Muscle of arm (tissue), 1 donor: ENCODE measurements at regions not wholly inside any gene's neighbourhood (a gene's known extent, or its start where the extent isn't known, plus 50 kb on each side); places are given as distances from the start of the nearest gene placed in this dataset.
"Not testable (repeated sequence)": the region's sequence is repeated elsewhere in the genome, so short reads cannot be mapped to it uniquely, and the experiment has no call there.

ENCODE experiments used
- DNase-seq: peaks from one replicate; pipeline ENCODE4 v3.0.0-alpha.2; 2013

DNA sequence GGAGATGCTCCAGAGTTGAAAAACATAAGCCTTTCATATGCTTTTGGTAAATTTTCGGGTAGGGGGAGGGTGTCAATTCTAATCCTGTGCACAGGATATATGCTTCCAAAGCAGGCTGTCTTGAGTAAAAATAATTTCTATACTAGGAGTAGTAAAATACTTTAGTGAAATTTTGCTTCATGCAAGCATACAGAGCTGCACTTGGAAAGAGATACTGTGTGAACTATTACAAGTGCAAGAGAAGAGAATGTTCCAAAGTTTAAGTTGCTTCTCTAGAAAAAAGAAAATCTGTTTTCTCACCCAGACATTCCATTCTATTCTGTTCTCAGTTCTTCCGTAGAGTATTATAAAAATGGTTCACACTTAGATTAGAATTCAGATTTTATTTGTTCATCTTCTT is 324.6 kb upstream of the AADAT start:
- DNase-seq, result no peak

- DNase-seq, result no peak
Observed at GRCh38 chr4:170413951-170414350, 324.2 kb upstream of the AADAT start.

GRCh38 chr4:170400361-170400760 is 310.6 kb upstream of the AADAT start:
- no peak for DNase-seq

DNA sequence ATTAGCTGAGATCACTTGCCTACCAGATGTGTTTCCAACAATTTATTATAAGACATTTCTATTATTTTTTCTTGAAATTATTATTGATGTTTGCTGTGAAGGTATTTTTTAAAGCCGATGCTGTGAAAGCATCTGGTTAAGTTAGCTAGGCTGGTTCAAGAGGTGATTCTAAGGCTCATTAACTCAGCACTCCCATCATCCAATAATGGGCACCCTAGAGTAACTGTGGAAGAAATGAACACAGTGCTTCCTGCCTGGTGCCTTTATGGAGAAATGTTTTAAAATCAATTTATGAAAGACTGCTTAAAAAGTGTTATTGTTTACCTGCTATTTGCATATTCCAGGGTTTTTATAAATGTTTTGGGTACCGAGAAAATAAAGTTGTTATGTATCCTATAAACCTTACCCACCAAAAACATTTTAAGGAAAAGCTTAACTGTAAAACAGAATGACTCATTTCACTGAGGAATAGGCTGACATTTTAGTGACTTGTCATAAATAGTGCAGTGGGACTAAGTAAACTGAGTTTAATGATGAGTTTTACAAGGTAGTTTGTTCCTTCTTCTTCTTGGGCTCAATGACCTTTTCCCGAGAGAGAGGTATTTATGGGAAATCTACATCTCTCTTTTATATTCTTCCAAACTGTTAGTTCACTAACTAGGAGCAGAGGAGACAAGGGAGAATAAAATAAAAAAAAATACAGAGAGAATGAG is 310.0 kb upstream of the AADAT start:
- no peak for DNase-seq

DNA sequence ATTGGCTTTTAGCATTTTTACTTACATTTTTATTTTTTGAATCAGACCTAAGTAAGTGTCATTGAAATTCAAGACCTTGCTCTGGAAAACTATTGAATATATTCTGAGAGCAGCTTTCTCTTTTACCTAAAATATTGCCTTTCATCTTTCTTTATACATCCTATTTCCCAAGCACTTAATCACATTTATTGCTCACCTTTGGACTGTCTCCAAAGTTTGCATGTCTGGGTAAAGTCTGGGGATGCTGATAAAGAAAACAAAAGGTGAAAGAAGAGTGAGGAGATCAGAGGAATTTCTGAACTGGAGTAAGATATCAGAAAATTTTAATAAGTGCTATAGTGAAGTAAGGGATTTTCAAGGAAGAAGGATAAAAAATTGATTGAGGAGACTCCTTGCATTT is 308.5 kb upstream of the AADAT start:
- DNase-seq, result no peak

GRCh38 chr4:170395773-170396172 is 306.0 kb upstream of the AADAT start:
- DNase-seq, result no peak

DNA sequence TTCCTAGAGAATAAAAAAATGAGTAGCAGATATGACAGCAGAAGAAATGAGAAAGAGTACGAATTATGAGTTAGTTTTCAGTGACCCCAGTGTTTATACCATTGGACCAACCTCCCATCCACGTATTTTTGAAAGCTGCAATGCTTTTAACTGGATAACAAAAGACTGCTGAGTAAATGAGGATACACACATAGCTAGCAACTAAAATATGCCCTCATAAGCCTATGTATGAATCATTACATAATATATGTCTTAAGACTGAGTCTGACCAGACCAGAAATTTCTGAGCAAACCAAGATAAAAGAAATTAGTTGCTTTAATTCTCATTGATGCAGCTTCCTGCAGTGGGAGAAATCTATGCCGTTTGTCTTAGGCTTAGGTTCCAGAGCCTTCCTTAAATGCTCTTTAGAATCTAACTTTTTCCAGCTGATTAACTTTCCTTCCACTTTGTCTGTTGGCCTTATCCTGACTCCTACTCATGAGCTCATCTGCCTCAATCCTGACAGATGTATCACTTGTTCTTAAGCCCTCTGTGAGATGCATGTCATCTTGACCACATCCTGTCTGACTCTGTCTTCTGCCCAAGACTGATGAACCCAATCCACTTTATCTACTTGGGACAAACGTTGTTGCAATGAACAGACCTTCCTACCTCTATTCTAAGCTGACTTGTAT is 301.4 kb upstream of the AADAT start:
- DNase-seq, result no peak

GRCh38 chr4:170389411-170389810 is 299.7 kb upstream of the AADAT start:
- DNase-seq, result no peak

GRCh38 chr4:170388255-170388654 is 298.5 kb upstream of the AADAT start:
- DNase-seq, result no peak

DNA sequence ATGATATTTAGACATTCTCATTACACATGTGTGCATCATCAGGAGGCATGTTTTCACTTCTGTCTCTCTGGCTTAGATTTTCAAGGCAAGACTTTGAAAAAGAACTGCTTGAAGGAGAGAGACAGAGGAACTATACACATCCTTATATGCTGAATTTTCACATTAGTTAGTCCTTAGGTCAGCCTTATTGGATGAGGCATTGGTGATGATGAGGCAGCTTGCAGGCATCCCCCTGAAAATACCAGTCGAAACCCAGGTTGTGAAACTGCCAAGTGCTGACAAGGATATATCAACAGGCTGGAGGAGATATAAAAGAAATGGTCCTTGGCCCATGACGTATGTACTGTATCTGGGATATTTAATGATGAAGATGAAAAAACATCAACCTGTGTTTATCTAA is 297.2 kb upstream of the AADAT start:
- no peak for DNase-seq

DNA sequence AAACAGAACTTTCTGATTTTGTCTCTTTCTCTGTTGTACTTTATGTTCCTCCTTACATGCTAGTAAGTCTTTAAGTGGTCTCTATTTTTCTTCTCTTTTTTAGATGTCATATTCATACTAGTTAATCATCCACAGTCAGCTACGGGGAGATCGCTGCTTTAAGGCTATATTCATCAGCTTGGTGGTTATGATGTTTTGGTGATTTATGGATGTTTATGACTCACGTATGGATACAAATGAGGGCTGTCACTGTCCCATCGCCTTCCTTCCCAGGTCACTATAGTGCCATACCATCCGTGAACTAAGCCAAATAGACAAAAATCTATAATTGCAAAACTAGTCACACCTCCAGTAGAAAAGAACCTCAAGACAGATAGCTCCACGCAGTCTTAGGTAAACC is 296.8 kb upstream of the AADAT start:
- DNase-seq, result no peak

- DNase-seq, result no peak
Observed at GRCh38 chr4:170374770-170375169, 285.0 kb upstream of the AADAT start.

DNA sequence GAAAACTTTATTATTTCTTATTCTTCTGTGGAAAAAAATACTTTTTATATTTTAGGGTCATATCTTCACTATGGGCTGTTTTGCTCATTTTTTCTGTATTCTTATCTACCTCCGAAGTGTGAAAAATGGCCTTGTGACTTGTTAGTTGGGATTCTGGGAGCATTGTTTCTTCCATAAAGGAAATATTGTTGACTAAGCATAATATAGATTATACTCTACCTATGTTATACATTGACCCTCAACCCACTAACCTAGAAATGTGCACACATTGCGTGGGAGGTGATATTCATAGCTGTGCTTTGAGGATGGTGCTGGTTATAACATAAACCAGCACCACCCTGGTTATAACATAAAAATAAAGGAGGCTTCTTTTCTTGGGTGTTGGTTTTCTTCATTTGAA is 259.2 kb upstream of the AADAT start:
- no peak for DNase-seq

DNA sequence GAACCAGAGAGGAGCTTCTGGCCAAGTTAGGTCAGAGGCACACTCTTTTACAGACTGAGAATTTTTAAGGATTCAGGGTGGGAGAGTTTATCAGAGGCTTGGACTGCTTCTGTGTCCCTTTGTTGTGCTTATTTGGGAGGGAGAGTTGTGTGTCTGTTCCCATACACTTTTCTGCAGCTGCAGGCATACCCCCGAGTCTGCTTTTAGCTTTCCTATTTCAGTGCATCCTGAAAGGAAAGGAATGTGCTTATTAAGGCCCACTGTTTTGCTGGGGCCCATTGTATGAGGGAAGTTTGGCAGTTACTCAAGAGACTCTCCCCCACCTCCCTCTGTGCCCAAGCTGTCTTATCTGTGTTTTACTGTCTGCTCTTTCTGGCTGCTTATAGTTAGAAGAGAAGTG is 257.4 kb upstream of the AADAT start:
- DNase-seq, result not testable (repeated sequence)

DNA sequence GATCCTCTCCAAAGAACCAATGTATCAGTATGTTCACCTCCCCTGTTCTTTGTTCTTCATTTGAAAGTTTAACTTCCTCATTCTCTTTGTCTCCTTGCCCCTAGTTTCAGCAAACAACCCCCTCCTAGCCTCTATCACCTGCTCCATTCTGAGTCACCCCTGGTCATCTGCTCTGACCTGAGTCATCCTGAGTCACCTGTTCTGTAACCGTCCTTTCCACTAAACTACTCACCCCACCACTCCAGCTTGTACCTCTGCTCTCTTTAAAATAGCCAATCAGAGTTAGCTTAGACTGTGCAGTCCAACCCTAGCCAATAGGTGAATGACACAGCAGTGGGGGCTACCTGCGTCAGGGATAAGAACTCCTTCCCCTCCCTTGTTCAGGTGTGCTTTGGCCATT is 249.8 kb upstream of the AADAT start:
- no peak for DNase-seq

DNA sequence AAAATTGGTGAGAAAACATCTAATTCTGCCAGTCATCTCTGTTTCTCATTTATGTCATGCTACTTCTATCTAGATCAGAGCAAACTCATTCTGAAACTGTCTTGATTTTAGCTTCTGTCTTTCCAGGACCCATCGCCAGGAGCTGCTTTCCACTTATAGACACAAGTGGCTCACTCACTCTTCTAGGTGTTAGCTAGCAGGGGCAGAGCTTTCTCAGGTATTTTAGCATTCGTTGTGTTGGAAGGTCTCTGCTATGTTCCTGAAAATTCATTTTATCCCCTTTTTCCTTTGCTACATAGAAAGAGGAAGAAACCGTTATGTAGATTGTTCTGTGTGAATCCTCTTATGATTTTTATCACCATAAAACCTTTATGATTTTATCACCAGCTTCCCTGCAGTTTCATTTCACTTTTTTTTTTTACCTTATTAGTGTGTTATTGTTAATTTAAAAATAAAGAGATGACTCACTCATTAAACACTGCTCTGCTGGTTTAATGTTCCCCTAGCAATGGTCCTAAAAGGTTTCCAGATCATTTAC is 246.6 kb upstream of the AADAT start:
- DNase-seq, result no peak

DNA sequence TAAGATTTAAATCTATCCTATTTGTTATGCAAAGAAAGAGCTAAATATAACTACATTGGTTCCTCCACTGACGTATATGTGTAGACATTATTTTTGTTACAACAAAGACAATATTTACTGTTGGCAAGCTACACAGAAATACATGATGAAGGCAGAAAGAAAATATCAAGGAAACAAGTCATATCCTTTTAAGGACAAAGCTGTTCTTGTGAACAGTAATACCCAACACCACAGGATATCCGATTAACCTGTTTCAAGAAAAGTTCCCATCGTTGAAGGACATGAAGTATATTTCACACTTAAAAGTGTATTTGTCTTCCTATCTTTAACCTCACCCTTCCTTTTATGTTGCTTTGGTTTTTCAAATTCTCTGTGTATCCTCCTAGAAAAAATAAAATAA is 235.8 kb upstream of the AADAT start:
- DNase-seq, result no peak

DNA sequence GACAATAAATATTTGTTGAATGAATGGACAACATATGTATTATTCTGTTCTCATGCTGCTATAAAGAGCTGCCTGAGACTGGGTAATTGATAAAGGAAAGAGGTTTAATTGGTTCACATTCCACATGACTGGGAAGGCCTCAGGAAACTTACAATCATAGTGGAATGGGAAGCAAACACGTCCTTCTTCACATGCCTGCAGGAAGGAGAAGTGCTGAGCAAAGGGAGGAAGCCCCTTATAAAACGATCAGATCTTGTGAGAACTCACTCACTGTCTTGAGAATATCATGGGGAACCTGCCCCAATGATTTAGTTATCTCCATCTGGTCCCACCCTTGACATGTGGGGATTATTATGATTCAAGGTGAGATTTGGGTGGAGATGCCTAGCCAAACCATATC is 233.9 kb upstream of the AADAT start:
- no peak for DNase-seq

DNA sequence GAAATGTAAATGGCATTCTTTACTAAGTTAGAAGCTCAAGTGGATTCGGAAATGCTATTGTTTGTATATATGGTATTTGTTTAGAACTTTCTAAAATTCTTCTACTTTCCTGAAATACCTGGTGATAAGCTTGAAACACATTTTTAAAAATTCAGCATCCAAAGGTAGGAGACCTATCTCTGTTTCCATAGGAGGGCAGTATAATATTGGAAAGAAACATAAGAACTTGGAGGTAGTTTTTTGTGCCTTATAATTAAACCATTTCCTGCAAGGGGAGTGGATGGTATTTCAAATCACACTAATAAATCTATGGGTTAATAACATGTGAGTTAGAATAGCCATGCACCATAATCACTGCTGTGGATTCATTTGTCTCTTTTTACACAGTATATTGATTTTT is 217.4 kb upstream of the AADAT start:
- DNase-seq, result no peak

- DNase-seq, result no peak
Observed at GRCh38 chr4:170306208-170306607, 216.5 kb upstream of the AADAT start.

- DNase-seq, result no peak
Observed at GRCh38 chr4:170305627-170306026, 215.9 kb upstream of the AADAT start.

- no peak for DNase-seq
Observed at GRCh38 chr4:170281027-170281426, 191.3 kb upstream of the AADAT start.

- DNase-seq, result no peak
Observed at GRCh38 chr4:170278460-170278859, 188.7 kb upstream of the AADAT start.

- DNase-seq, result no peak
Observed at GRCh38 chr4:170274616-170275015, 184.9 kb upstream of the AADAT start.
